ENCODE measurements at regions not wholly inside any gene's neighbourhood (a gene's known extent, or its start where the extent isn't known, plus 50 kb on each side); places are given as distances from the start of the nearest gene placed in this dataset.
"Not testable (repeated sequence)": the region's sequence is repeated elsewhere in the genome, so short reads cannot be mapped to it uniquely, and the experiment has no call there.

DNA sequence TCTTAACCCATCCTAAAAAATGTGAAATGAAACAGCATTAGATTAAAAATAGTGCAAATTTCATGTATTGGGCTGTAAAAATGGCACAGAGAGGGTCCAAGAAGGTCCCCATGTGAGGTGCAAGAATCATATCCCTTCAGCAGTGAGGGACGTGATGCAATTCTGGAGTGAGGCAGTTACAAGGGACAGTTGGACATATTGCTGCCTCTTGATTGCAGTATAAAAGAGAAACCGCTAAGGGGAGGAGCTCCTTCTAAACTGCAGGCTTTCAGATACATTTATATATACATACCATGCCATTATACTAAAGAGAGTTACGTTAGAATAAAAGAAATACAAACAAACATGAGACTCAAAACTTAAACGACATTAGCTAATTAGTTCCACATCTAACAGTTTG is 304.2 kb upstream of the CTNNB1 start:
- 74% methylated on average over 4 of the region's 4 CpGs for WGBS
- TF ChIP-seq EP300 (IDR thresholded peaks at IDR 0.05) (no peak), POLR2AphosphoS5 (IDR thresholded peaks at IDR 0.05) (no peak), POLR2A (IDR thresholded peaks at IDR 0.05; ENCODE audit: low read depth) (no peak)
- TF ChIP-seq, protein P1, sequence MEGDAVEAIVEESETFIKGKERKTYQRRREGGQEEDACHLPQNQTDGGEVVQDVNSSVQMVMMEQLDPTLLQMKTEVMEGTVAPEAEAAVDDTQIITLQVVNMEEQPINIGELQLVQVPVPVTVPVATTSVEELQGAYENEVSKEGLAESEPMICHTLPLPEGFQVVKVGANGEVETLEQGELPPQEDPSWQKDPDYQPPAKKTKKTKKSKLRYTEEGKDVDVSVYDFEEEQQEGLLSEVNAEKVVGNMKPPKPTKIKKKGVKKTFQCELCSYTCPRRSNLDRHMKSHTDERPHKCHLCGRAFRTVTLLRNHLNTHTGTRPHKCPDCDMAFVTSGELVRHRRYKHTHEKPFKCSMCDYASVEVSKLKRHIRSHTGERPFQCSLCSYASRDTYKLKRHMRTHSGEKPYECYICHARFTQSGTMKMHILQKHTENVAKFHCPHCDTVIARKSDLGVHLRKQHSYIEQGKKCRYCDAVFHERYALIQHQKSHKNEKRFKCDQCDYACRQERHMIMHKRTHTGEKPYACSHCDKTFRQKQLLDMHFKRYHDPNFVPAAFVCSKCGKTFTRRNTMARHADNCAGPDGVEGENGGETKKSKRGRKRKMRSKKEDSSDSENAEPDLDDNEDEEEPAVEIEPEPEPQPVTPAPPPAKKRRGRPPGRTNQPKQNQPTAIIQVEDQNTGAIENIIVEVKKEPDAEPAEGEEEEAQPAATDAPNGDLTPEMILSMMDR (IDR thresholded peaks at IDR 0.05): no peak
- Histone ChIP-seq H3K27ac (replicated peaks in 1 of 4) (no peak overlapping the region), H3K36me3 (no peaks in the 10 kb centered on the region), H3K27me3 (no peaks in the 10 kb centered on the region), H3K4me3 (no peak overlapping the region), H3K4me1 (no peaks in the 10 kb centered on the region), H3K9me3 (no peaks in the 10 kb centered on the region)
- no peak for DNase-seq (ENCODE audit: extremely low spot score)
- intact Hi-C loops (cut with DNase I): no loop called here

DNA sequence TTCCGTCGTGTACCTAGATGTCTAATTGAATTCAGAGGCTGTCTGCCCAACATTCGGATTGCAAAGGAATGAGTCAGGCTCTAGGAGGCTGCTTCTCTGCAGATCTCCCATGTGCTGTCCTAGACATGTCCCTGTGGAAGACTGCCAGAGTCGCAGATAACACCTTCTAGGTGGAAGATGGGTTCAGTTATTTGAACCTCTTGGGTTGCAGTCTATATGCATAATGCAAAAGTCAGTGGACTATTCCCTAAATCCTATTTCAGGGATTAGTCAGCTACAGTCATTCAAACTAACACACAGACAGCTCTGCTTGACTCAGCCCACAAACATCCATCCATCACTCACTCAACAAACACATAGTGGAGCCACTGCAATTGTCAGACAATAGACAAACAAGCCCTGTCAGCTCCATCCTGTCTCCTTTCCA is 300.0 kb upstream of the CTNNB1 start:
- H3K9me3 ChIP-seq: no peaks in the 10 kb centered on the region
- 61% methylated on average over 4 of the region's 4 CpGs for WGBS
- intact Hi-C loops (cut with DNase I): no loop called here
- H3K36me3 ChIP-seq: no peaks in the 10 kb centered on the region
- DNase-seq (ENCODE audit: extremely low spot score): no peak
- H3K4me3 ChIP-seq: no peak overlapping the region
- TF ChIP-seq POLR2A (IDR thresholded peaks at IDR 0.05; ENCODE audit: low read depth) (no peak), EP300 (IDR thresholded peaks at IDR 0.05) (no peak), POLR2AphosphoS5 (IDR thresholded peaks at IDR 0.05) (no peak)
- TF ChIP-seq, protein P1 (IDR thresholded peaks at IDR 0.05): no peak
- no peaks in the 10 kb centered on the region for H3K4me1 ChIP-seq
- H3K27me3 ChIP-seq: no peaks in the 10 kb centered on the region
- H3K27ac ChIP-seq (replicated peaks in 1 of 4): no peak overlapping the region

DNA sequence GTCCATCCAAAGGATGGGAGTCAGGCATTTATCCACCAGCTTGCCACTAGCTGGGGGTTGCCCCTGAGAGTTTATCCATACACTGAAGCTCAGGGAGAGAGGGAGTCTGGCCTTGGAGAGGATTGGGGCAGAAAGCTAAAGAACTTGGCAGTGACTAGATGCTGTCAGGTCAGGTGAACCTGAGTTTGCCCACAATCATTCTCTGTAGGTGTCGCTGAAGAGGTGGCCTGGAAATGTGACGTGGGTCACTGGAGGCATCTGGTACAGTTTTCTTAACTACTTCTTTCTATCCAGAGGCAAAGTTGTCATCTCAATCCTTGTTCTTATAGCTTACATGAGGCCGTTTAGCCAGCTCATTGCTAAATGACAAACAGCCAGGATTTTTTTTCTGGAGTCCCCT is 298.0 kb upstream of the CTNNB1 start:
- no peak overlapping the region for H3K27ac ChIP-seq (replicated peaks in 1 of 4)
- no peaks in the 10 kb centered on the region for H3K36me3 ChIP-seq
- intact Hi-C loops (cut with DNase I): no loop called here
- H3K4me3 ChIP-seq: no peak overlapping the region
- WGBS: 60% methylated on average over 3 of the region's 3 CpGs
- no peak for DNase-seq (ENCODE audit: extremely low spot score)
- TF ChIP-seq, protein P1 (IDR thresholded peaks at IDR 0.05): no peak
- TF ChIP-seq POLR2AphosphoS5 (IDR thresholded peaks at IDR 0.05) (no peak), POLR2A (IDR thresholded peaks at IDR 0.05; ENCODE audit: low read depth) (no peak), EP300 (IDR thresholded peaks at IDR 0.05) (no peak)
- no peaks in the 10 kb centered on the region for H3K9me3 ChIP-seq
- H3K27me3 ChIP-seq: no peaks in the 10 kb centered on the region
- no peaks in the 10 kb centered on the region for H3K4me1 ChIP-seq

GRCh38 chr3:40901796-40902195 is 297.5 kb upstream of the CTNNB1 start:
- Histone ChIP-seq H3K4me1 (no peaks in the 10 kb centered on the region), H3K27ac (replicated peaks in 1 of 4) (no peak overlapping the region), H3K36me3 (no peaks in the 10 kb centered on the region), H3K4me3 (no peak overlapping the region), H3K9me3 (no peaks in the 10 kb centered on the region), H3K27me3 (no peaks in the 10 kb centered on the region)
- TF ChIP-seq POLR2A (IDR thresholded peaks at IDR 0.05; ENCODE audit: low read depth) (no peak), POLR2AphosphoS5 (IDR thresholded peaks at IDR 0.05) (no peak)
- intact Hi-C loops (cut with DNase I): no loop called here
- DNase-seq (ENCODE audit: extremely low spot score): no peak

DNA sequence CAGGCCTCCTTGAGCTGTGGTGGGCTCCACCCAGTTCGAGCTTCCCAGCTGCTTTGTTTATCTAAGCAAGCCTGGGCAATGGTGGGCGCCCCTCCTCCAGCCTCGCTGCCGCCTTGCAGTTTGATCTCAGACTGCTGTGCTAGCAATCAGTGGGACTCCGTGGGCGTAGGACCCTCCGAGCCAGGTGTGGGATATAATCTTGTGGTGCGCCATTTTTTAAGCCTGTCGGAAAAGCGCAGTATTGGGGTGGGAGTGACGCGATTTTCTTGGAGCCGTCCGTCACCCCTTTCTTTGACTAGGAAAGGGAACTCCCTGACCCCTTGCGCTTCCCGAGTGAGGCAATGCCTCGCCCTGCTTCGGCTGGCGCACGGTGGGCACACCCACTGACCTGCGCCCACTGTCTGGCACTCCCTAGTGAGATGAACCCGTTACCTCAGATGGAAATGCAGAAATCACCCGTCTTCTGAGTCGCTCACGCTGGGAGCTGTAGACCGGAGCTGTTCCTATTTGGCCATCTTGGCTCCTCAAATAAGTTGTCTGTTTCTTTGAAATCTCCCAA is 291.3 kb upstream of the CTNNB1 start:
- H3K27me3 ChIP-seq; H3K9me3 ChIP-seq; H3K36me3 ChIP-seq; H3K27ac ChIP-seq (replicated peaks in 1 of 4); intact Hi-C loops (cut with DNase I); H3K4me3 ChIP-seq; H3K4me1 ChIP-seq: not testable (repeated sequence)
- DNase-seq (ENCODE audit: extremely low spot score): peak; percentile 2
- WGBS: 86% methylated on average over 17 of the region's 26 CpGs

DNA sequence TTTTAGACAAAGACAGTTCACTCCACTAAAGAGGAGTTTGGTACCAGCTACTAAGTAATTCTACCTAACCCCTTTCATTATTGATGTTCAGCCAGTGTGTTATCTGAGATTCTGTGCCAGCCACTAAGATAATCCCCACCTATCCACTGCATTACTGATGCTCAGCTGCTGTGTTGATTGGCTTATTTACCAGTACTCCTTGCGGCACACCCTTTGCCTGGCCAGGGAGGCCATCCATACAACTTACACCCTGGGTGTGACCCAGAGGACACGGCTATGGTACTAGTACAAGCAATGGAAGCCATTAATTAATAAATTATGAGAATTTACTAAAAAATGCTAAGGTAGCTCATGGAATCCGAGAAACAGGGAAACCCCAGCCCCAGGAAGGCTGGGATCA is 290.7 kb upstream of the CTNNB1 start:
- TF ChIP-seq POLR2AphosphoS5 (IDR thresholded peaks at IDR 0.05): no peak
- TF ChIP-seq, protein P1 (IDR thresholded peaks at IDR 0.05): no peak
- TF ChIP-seq EP300 (IDR thresholded peaks at IDR 0.05): no peak
- no peak for TF ChIP-seq POLR2A (IDR thresholded peaks at IDR 0.05; ENCODE audit: low read depth)
- 90% methylated on average over 3 of the region's 3 CpGs for WGBS

More for the DNA sequence above, 290.7 kb upstream of the CTNNB1 start:
- peak; percentile 29 for DNase-seq (ENCODE audit: extremely low spot score)
- H3K27ac ChIP-seq (replicated peaks in 1 of 4): no peak overlapping the region
- no peak overlapping the region for H3K4me3 ChIP-seq
- no peaks in the 10 kb centered on the region for H3K9me3 ChIP-seq
- intact Hi-C loops (cut with DNase I): no loop called here
- no peaks in the 10 kb centered on the region for H3K36me3 ChIP-seq
- H3K27me3 ChIP-seq: no peaks in the 10 kb centered on the region
- peaks cover 0 to 7% (median 0%) of the 10 kb centered on the region in 4 donors for H3K4me1 ChIP-seq
